IPS-18c (cell line): ENCODE measurements at regions not wholly inside any gene's neighbourhood (a gene's known extent, or its start where the extent isn't known, plus 50 kb on each side); places are given as distances from the start of the nearest gene placed in this dataset.

Experiments used
- H3K4me3 ChIP-seq: 2 replicates; pipeline ENCODE4 v1.7.0; 2013; ENCODE audit warnings: low read depth, mild to moderate bottlenecking, low read length, moderate library complexity; ENCODE audit not compliant: insufficient read depth
- H3K9me3 ChIP-seq: one replicate; pipeline ENCODE4 v1.6.1; 2013; ENCODE audit warnings: mild to moderate bottlenecking, low read length, moderate library complexity; ENCODE audit not compliant: control insufficient read depth, insufficient read depth

- Histone ChIP-seq H3K4me3 (no peak overlapping the region), H3K9me3 (peaks cover 8% of the 10 kb centered on the region)
Observed at GRCh38 chr18:8952769-8953760, 149.4 kb upstream of the NDUFV2 start.

- Histone ChIP-seq H3K4me3 (no peak overlapping the region), H3K9me3 (no peaks in the 10 kb centered on the region)
Observed at GRCh38 chr18:8957731-8958130, 144.8 kb upstream of the NDUFV2 start.

- no peak overlapping the region for H3K4me3 ChIP-seq
- H3K9me3 ChIP-seq: no peaks in the 10 kb centered on the region
Observed at GRCh38 chr18:8958660-8959059, 143.8 kb upstream of the NDUFV2 start.

- no peaks in the 10 kb centered on the region for H3K9me3 ChIP-seq
- H3K4me3 ChIP-seq: no peak overlapping the region
Observed at GRCh38 chr18:8959551-8960135, 142.9 kb upstream of the NDUFV2 start.

GRCh38 chr18:8960740-8961657, 141.5 kb upstream of the NDUFV2 start:
- Histone ChIP-seq H3K9me3 (no peaks in the 10 kb centered on the region), H3K4me3 (no peak overlapping the region)

- Histone ChIP-seq H3K4me3 (no peak overlapping the region), H3K9me3 (no peaks in the 10 kb centered on the region)
Observed at GRCh38 chr18:8962192-8962779, 140.2 kb upstream of the NDUFV2 start.

- no peaks in the 10 kb centered on the region for H3K9me3 ChIP-seq
- no peak overlapping the region for H3K4me3 ChIP-seq
Observed at GRCh38 chr18:8962855-8963635, 139.5 kb upstream of the NDUFV2 start.

GRCh38 chr18:8963876-8964275, 138.6 kb upstream of the NDUFV2 start:
- H3K4me3 ChIP-seq: no peak overlapping the region
- H3K9me3 ChIP-seq: no peaks in the 10 kb centered on the region

GRCh38 chr18:8965398-8965797, 137.1 kb upstream of the NDUFV2 start:
- no peak overlapping the region for H3K4me3 ChIP-seq
- no peaks in the 10 kb centered on the region for H3K9me3 ChIP-seq

GRCh38 chr18:8966821-8967220, 135.7 kb upstream of the NDUFV2 start:
- Histone ChIP-seq H3K9me3 (no peaks in the 10 kb centered on the region), H3K4me3 (no peak overlapping the region)

GRCh38 chr18:8967573-8967972, 134.9 kb upstream of the NDUFV2 start:
- H3K4me3 ChIP-seq: no peak overlapping the region
- no peaks in the 10 kb centered on the region for H3K9me3 ChIP-seq

GRCh38 chr18:8969639-8970390, 132.7 kb upstream of the NDUFV2 start:
- Histone ChIP-seq H3K4me3 (no peak overlapping the region), H3K9me3 (no peaks in the 10 kb centered on the region)

- Histone ChIP-seq H3K4me3 (no peak overlapping the region), H3K9me3 (no peaks in the 10 kb centered on the region)
Observed at GRCh38 chr18:8970843-8971242, 131.7 kb upstream of the NDUFV2 start.

GRCh38 chr18:8972116-8972515, 130.4 kb upstream of the NDUFV2 start:
- Histone ChIP-seq H3K4me3 (no peak overlapping the region), H3K9me3 (no peaks in the 10 kb centered on the region)

GRCh38 chr18:8974279-8974678, 128.2 kb upstream of the NDUFV2 start:
- H3K9me3 ChIP-seq: no peaks in the 10 kb centered on the region
- no peak overlapping the region for H3K4me3 ChIP-seq

- H3K4me3 ChIP-seq: no peak overlapping the region
Observed at GRCh38 chr18:8974696-8975095, 127.8 kb upstream of the NDUFV2 start.

More at GRCh38 chr18:8974696-8975095, 127.8 kb upstream of the NDUFV2 start:
- H3K9me3 ChIP-seq: no peaks in the 10 kb centered on the region
